ENCODE measurements at regions not wholly inside any gene's neighbourhood (a gene's known extent, or its start where the extent isn't known, plus 50 kb on each side); places are given as distances from the start of the nearest gene placed in this dataset.

DNA sequence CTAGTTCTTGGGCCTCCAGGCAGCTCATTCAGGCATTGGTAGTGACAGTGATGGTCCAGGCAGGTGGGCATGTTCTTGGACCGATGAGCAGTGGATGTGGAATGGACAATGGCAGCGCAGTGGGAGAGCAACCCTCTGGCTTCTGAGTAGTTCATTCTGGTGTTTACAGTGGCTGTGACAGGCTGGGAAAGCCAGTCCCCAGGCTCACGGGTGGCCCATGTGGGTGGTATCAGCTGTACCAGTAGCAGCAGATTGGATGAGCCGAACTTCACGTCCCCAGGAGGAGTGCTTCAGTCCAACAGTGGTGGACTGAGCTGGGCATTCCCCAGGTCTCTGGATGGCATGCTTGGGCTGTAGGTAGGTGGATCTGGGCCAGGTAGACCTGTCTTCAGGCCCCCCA lies 515.6 kb upstream of the ACO1 start:
- H3K79me1 ChIP-seq (ENCODE audit: low read depth, low read length), result no peaks in the 10 kb centered on the region
- H3K4me2 ChIP-seq (ENCODE audit: insufficient read depth in 1 of 2, low read depth in 2 of 2, low read length in 2 of 2), result no peak overlapping the region
- no peaks in the 10 kb centered on the region for H3K79me2 ChIP-seq (ENCODE audit: control insufficient read depth in 1 of 2, insufficient read depth in 2 of 2, low read length in 2 of 2)
- no peak overlapping the region for H3K27ac ChIP-seq (ENCODE audit: low read depth, low read length)
- DNase-seq (ENCODE audit: low read depth in 1 of 2, low spot score in 2 of 2) (no peak), FAIRE-seq (no peak)
- CTCF ChIA-PET (ENCODE audit: partially characterized antibody), result no interaction called here
- H3K9me3 ChIP-seq (ENCODE audit: insufficient read depth in 2 of 2, low read depth in 1 of 2, low read length in 1 of 2), result no peaks in the 10 kb centered on the region
- POLR2A ChIA-PET (ENCODE audit: partially characterized antibody), result no interaction called here
- no peak overlapping the region for H4K91ac ChIP-seq (replicated peaks; ENCODE audit: insufficient read length, low read length)
- H2BK120ac ChIP-seq (replicated peaks; ENCODE audit: low read depth, low read length), result no peak overlapping the region
- H2AK5ac ChIP-seq (ENCODE audit: low read depth, low read length), result no peak overlapping the region
- H4K20me1 ChIP-seq (replicated peaks in 1 of 2; ENCODE audit: control insufficient read depth in 1 of 2, insufficient read depth in 2 of 2, low read length in 2 of 2), result no peaks in the 10 kb centered on the region
- no peak overlapping the region for H3K18ac ChIP-seq (ENCODE audit: extremely low read depth, low read length)
- no peaks in the 10 kb centered on the region for H3K4me1 ChIP-seq (replicated peaks in 1 of 4; ENCODE audit: control insufficient read depth in 3 of 4, insufficient read depth in 4 of 4, low read length in 3 of 4)
- H3K56ac ChIP-seq (replicated peaks; ENCODE audit: insufficient read length, low read depth, low read length), result no peak overlapping the region
- no peak overlapping the region for H4K5ac ChIP-seq (ENCODE audit: insufficient read length, low read depth, low read length)
- H2BK15ac ChIP-seq (ENCODE audit: low read length), result no peak overlapping the region
- no peak overlapping the region for H3K9ac ChIP-seq (replicated peaks in 1 of 4; ENCODE audit: extremely low read depth in 1 of 4, low read depth in 3 of 4, low read length in 3 of 4)
- no peak overlapping the region for H3K4me3 ChIP-seq (ENCODE audit: extremely low read depth in 1 of 4, insufficient read depth in 2 of 4, low read depth in 3 of 4, low read length in 4 of 4)
- H2BK20ac ChIP-seq (ENCODE audit: low read length), result no peak overlapping the region
- H3K27me3 ChIP-seq (replicated peaks in 1 of 4; ENCODE audit: control insufficient read depth in 3 of 4, extremely low read depth in 1 of 4, insufficient read depth in 3 of 4, low read length in 3 of 4), result no peaks in the 10 kb centered on the region
- WGBS, 2 experiments (ENCODE audit: extremely low coverage in 1 of 2, insufficient coverage in 1 of 2, insufficient read length in 1 of 2, insufficient replicate concordance in 2 of 2, low coverage in 1 of 2, low lambda C conversion rate in 2 of 2, missing lambda C conversion rate in 1 of 2), result 93% methylated on average over 5 of the region's 5 CpGs; no CpG with 5 or more reads in 1 of the 2 experiments
- TF ChIP-seq PHF8 (conservative IDR thresholded peaks at IDR 0.05; ENCODE audit: low read depth, low read length), result no peak
- no peak for TF ChIP-seq ZNF274 (IDR thresholded peaks at IDR 0.05; ENCODE audit: borderline replicate concordance, extremely low read depth, low read length)
- TF ChIP-seq RXRA (IDR thresholded peaks at IDR 0.05; ENCODE audit: insufficient read depth, low read depth, low read length), result no peak
- no peak for TF ChIP-seq SIN3A (conservative IDR thresholded peaks at IDR 0.05 in 1 of 2, IDR thresholded peaks at IDR 0.05 in 1 of 2; ENCODE audit: low read depth in 1 of 2, low read length in 2 of 2)
- no peak for TF ChIP-seq CREB1 (IDR thresholded peaks at IDR 0.05)
- TF ChIP-seq GTF2F1 (IDR thresholded peaks at IDR 0.05; ENCODE audit: borderline replicate concordance, low read depth, low read length), result no peak
- TF ChIP-seq CHD1 (IDR thresholded peaks at IDR 0.05; ENCODE audit: low read depth, low read length), result no peak
- no peak for TF ChIP-seq ASH2L (IDR thresholded peaks at IDR 0.05; ENCODE audit: low read length)
- no peak for TF ChIP-seq RNF2 (IDR thresholded peaks at IDR 0.05; ENCODE audit: borderline replicate concordance, low read depth, low read length, missing control alignments, poor library complexity, severe bottlenecking)
- TF ChIP-seq RAD21 (IDR thresholded peaks at IDR 0.05 in 1 of 2, conservative IDR thresholded peaks at IDR 0.05 in 1 of 2; ENCODE audit: low read depth in 2 of 2, low read length in 2 of 2), result no peak
- H2AFZ ChIP-seq (ENCODE audit: low read length), result peak overlapping the region; percentile 22; the same call in 1 of the 2 replicates
- H2BK12ac ChIP-seq (ENCODE audit: low read depth, low read length), result no peak overlapping the region
- no peak overlapping the region for H3K14ac ChIP-seq (ENCODE audit: insufficient read length)
- H2BK5ac ChIP-seq (ENCODE audit: low read depth, low read length), result no peak overlapping the region
- H3K23ac ChIP-seq (ENCODE audit: insufficient read length), result no peak overlapping the region
- H3K36me3 ChIP-seq (ENCODE audit: control insufficient read depth in 2 of 4, insufficient read depth in 4 of 4, low read length in 3 of 4), result no peaks in the 10 kb centered on the region
- peak overlapping the region; percentile 51 for H4K8ac ChIP-seq (ENCODE audit: extremely low read depth, insufficient read depth, low read length)
- no peak overlapping the region for H3K4ac ChIP-seq (replicated peaks; ENCODE audit: insufficient read length, low read depth, low read length)
- H3K23me2 ChIP-seq (ENCODE audit: low read depth, low read length), result no peaks in the 10 kb centered on the region
